Stimulated activated naive CD4-positive, alpha-beta T cell (primary cell): ENCODE measurements at regions not wholly inside any gene's neighbourhood (a gene's known extent, or its start where the extent isn't known, plus 50 kb on each side); places are given as distances from the start of the nearest gene placed in this dataset.
"Not testable (repeated sequence)": the region's sequence is repeated elsewhere in the genome, so short reads cannot be mapped to it uniquely, and the experiment has no call there.

Source experiments
- DNase-seq, 6 experiments: peaks; one replicate each; lab custom pipeline; 2025; lab: John Stamatoyannopoulos, UW

GRCh38 chr11:121901886-121902285 is 214.1 kb downstream of the BLID start:
- DNase-seq, result no peak

- not testable (repeated sequence) for DNase-seq
These were observed 214.6 kb downstream of the BLID start for GRCh38 chr11:121901417-121901816.

DNA sequence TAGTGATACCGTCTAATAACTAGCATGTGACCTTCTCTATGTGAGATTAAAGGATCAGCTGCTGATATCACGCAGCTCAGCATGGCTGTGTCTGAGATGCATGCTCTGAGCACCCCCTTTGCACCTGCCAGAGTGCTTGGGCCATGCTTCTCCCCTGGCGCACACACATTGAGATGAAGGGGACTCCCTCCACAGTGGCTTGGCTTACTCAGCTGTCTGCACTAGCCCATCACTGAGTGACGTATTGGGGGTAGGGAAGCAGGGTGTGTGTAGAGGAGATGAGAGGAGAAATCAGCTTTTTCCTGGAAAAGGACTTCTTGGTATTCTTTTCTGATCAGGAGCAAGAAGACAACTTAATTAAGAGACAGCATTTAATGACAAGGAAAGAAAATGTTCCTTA is 216.5 kb downstream of the BLID start:
- no peak for DNase-seq

DNA sequence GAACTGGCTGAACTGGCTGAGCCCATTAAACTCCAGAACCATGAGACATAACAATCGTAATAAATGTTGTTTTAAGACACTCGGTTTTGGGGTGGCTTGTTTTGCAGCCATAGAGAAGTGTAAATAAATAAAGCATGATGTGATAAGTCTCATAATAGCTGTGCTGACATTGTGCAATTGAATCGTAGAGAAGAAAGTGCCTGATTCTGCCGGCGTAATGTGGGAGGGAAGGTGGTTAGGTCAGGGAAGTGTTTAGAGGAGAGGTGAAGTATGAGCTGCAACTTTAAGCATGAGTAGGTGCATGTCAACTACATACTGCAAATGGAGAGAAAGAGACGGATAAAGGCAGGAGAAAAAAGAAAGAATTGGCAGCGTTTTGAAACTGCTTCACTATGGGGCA is 217.1 kb downstream of the BLID start:
- DNase-seq, result no peak

GRCh38 chr11:121895919-121896318 is 220.1 kb downstream of the BLID start:
- DNase-seq, result no peak

GRCh38 chr11:121894581-121894980 is 221.4 kb downstream of the BLID start:
- no peak for DNase-seq

- no peak for DNase-seq
These were observed 223.2 kb downstream of the BLID start for GRCh38 chr11:121892863-121893262.

DNA sequence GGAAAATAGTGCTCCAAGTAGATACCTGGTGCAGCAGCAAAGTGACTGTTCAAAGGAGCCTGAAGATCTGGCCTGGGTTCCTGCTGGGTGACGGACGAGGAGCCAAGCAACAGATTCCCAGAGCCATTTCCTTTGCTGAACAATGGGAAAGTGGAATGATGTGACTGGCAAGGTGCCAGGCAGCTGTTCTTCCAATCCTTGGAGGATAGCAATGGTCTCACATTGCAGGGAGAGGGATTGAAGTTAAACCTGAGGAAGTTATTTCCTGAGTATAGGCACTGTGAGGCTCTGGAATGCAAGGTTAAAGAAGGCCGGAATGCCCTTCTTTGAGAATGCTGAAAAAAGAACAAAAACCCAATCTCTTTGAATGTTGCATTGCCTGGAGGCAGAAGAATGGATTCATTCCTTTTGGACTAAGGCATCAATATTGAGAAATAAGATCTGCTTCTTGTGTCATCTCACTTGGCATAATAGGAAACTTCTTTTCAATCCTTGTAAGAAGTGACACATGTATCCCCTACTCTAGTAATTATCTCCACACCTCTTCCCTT is 223.8 kb downstream of the BLID start:
- DNase-seq, result no peak

DNA sequence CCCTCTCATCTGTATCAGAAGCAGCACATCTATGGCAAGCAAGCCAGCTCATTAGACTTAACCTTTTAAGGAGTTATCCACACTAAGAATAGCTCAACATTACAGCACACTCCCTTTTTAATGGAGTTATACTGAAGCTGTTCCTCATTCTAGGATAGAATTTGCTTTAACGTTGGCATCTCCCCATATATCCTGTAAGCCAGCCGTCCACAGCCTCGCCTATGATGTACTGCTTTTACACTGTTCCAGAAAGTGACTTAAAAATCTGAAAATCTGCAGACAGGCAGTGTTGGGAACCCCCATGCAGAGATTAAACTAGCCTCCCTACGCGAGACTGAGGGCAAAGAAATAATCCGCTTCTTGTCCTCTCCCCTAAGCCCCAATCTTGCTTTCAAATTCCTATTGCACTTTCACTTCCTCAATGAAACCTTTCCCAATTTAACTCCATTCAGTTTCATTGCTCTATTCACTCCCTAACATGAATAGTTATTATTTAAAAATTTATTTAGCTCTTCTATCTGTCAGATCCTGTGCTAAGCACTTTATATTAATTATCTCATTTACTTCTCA is 225.0 kb downstream of the BLID start:
- DNase-seq, result no peak

DNA sequence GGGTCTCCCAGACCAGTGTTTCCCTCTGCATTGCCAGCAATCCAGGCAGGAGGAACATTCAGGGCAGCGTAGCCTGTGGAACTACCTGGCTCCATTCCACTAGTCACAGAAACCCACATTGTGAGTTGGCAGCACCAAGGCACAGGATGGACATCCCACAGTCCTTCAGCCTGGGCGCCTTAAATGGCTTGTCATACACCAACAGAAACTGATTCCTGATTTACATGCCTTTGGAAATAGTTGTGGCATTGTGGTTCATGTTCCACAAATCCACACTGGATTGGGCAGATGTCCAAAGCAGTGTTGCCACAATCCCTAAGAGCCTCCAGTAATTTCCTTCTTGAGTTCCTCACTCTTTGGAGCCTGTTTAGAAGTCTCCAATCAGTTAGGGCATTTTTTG is 225.6 kb downstream of the BLID start:
- DNase-seq, result no peak

- no peak for DNase-seq
These were observed 226.1 kb downstream of the BLID start for GRCh38 chr11:121889931-121890330.

DNA sequence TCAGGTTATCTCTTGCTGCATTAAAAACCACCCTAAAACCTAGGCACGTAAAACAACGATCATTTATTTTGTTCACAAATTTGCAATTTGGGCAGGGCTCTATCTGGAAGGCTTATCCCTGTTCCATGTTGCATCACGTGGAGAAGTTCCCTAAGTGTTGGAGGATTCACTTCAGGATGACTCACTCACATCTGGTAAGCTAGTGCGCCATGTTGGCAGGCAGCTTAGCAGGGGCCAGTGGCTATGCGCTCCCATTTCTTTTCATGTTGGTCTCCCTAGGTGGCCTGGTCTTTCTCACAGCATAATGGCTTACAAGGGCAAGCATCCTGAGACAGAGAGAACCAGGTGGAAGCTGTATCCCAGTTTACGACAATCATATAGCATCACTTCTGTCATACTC is 226.8 kb downstream of the BLID start:
- DNase-seq, result no peak

DNA sequence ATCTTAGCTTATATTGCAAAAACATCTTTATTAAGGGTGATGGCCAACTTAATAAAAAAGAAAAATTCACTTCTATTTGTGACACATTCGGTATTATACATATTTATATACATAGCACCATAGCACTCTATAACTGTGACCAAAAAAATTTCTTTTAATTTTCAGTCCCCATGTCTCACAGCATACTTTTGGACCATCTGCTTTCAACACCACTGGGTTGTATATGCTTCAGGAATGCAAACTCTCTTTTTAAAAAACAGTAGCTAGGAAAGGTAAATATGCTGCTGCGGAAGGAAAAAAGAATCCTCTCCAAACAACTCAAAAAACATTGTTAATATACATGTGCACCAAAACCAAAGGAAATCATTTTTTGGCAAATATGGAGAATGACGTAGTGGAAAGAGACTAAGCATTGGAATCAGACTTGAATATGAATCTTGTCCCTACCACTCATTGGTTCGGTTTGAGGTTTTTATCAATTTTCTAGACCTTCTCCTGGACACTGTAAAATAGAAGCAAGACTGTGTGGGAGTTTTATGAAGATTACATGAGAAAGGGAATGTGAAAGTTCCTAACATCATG is 227.9 kb downstream of the BLID start:
- DNase-seq, result no peak

GRCh38 chr11:121887569-121887968 is 228.4 kb downstream of the BLID start:
- DNase-seq, result no peak

DNA sequence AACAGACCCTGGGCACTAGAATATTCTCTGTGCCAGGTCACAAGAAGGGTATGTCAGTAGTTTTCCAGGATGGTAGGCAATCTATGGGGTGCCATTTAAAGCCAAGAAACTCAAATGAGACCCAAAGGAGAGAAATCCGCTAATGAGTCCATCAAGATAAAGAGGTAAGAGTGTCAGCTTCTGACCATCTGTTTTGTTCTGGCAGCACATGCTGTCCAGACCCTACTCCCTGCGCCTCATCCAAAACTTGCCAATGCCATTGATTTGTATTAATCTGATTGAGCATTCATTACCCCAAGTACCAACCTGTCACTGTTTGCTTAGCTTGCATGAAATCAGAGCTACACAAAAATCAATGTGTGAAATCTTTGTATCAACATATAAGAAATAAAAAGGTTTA is 229.0 kb downstream of the BLID start:
- no peak for DNase-seq

GRCh38 chr11:121886005-121886734 is 229.8 kb downstream of the BLID start:
- no peak for DNase-seq

DNA sequence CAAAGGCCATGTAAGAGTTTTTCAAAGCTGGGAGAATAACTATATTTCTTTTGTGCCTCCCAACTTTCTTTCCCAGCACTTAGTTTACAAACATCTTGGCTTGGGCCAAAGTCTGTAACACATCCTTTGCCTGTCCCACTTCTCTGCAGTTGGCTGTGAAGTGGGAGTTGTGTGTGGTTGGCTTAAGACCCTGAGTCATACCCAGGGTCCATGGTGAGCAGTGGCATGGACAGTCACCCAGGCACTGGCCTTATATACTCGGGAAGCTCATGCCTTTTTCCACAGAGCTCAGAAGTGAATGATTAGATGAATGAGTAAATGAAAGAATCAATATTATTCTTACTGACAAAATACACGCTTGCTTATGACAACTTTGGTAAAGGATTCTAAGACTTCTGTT is 231.4 kb downstream of the BLID start:
- DNase-seq, result no peak

DNA sequence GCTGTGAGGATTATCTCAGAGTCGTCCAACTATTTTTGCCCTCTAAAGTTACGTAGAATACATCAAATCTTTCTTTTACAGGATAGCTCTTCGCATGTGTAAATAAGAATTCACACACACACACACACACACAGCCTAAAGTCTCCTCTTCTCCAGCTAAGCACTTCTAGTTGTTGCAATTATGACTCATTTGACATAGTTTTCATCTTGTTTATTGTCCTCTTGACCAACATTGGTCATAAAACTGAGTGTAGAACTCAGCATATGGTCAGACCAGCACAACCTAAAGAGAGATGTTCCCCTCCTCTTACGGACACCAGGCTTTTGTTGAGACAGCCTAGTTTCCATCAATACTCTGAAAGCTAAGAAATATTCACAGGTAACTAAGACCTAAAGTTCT is 234.2 kb downstream of the BLID start:
- DNase-seq, result no peak

DNA sequence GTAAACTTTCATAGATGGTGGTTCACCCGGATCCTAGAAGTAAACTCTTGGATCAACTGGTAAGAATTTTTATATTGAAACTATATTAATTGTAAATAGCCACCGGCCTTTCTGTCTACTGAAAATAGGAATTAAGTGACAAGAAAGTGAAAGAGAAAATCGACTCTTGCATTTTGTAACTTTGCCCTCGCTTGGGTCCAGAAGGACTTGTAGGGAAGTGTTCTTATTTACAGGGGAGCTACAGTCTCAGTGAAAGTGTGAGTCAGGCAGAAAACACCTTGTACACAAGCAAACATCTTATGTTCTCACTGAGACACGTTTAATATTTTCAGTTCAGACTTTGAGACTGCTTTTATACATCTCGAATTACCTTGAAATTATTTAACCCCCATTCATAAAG is 238.9 kb downstream of the BLID start:
- DNase-seq, result no peak

- DNase-seq, result no peak
These were observed 242.2 kb downstream of the BLID start for GRCh38 chr11:121873766-121874165.

DNA sequence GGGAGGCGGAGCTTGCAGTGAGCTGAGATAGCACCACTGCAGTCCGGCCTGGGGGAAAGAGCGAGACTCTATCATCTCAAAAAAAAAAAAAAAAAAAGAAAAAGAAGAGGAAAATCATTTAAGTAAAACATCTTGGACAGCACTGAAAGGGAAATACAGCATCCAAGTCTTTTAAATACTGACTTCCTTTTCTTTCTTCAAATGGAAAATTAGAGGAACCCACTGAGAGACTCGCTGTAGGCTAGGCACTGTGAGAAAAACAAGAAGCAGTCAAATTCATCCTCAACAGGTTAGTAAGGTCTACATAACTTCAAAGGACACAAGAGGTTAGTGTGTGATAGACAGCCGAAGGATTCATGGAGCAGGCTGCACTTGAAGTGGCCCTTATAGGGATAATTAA is 243.7 kb downstream of the BLID start:
- no peak for DNase-seq

DNA sequence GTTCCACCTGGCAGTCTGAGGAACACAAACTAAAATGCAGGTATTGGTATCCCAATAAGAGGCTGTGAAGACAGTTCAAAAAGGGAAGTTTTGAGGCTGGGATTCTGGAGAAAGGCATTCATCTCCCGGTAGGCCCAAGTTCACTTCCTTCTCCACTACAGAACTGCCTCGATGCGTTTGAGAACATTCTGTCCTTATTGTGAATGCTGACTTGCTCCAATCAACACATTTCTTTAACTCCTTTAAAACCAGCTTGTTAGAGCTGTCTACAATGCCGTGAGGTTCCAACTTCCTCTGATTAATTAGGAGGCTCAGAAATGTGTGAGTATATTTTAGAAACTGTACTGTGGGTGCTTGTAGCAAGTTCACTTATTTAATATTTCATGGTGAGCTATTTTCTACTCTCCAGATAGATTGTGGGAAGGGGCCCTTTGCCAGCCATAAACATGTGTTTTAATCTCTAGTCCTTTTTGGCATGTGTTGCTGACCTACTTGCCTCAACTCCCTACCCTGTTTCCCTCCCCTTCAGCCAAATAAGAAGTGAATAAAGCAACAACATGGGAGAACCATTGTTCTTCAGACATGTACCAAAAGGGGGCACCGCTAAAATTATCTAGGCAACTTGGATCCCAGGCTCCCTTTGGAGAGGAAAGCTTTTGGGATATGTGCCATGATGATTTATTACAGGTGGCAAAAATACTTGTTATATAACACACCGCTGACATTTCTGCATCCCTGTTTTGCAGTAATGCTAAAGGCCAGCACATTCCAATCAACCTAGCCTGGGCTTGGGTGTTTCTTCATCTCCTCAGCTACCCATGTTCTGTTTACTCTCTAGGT is 245.6 kb downstream of the BLID start:
- no peak for DNase-seq

GRCh38 chr11:121869478-121869877 is 246.5 kb downstream of the BLID start:
- DNase-seq, result no peak
